Spinal cord (tissue), 10 donors: ENCODE measurements at regions not wholly inside any gene's neighbourhood (a gene's known extent, or its start where the extent isn't known, plus 50 kb on each side); places are given as distances from the start of the nearest gene placed in this dataset. TPM values are rescaled to one million over a fixed set of nuclear protein-coding genes. Genes with fewer than 3 reads are reported as not detected.

Experiments
- DNase-seq, 6 donors: peaks; one replicate each; pipeline versions ENCODE4 v3.0.0 to v3.0.0-alpha.2; 2013 to 2015; ENCODE audit warnings: low spot score in 6 of 6, low read depth in 4 of 6
- H3K27ac ChIP-seq: one replicate; pipeline ENCODE4 v1.5.1; 2013; ENCODE audit warnings: low read depth, low read length, control low read depth
- H3K27me3 ChIP-seq: one replicate; pipeline ENCODE4 v1.6.1; 2013; ENCODE audit warnings: low read length; ENCODE audit not compliant: control insufficient read depth, insufficient read depth
- H3K36me3 ChIP-seq: one replicate; pipeline ENCODE4 v1.6.1; 2013; ENCODE audit warnings: low read length; ENCODE audit not compliant: control insufficient read depth, insufficient read depth
- H3K4me1 ChIP-seq: one replicate; pipeline ENCODE4 v1.6.1; 2013; ENCODE audit warnings: low read length; ENCODE audit not compliant: control insufficient read depth, insufficient read depth
- H3K4me3 ChIP-seq: one replicate; pipeline ENCODE4 v1.5.1; 2013; ENCODE audit warnings: low read depth, low read length, control low read depth
- H3K9me3 ChIP-seq: one replicate; pipeline ENCODE4 v1.6.1; 2013; ENCODE audit warnings: low read length; ENCODE audit not compliant: control insufficient read depth, insufficient read depth
- WGBS: methylation state at CpG from one replicate; pipeline ENCODE4 v1.1.5; 2013; ENCODE audit warnings: missing lambda C conversion rate; ENCODE audit not compliant: insufficient coverage; 5-methylcytosine and 5-hydroxymethylcytosine counted together
- small RNA-seq: library from RNA; depleted of rRNA; stranded (forward); fragments of <200 nt; gene quantifications from one replicate; pipeline ENCODE3, GENCODE V24; 2014; ENCODE audit warnings: low replicate concordance
- donor health status: healthy.

- Histone ChIP-seq H3K36me3 (no peaks in the 10 kb centered on the region), H3K9me3 (no peaks in the 10 kb centered on the region), H3K4me1 (no peaks in the 10 kb centered on the region), H3K4me3 (no peak overlapping the region), H3K27me3 (no peaks in the 10 kb centered on the region), H3K27ac (no peak overlapping the region)
- 92% methylated on average over 2 of the region's 2 CpGs for WGBS
- DNase-seq, result no peak
Observed at GRCh38 chr3:154510780-154511179, 80.8 kb upstream of the GPR149 start.

GRCh38 chr3:154507727-154508126, 77.7 kb upstream of the GPR149 start:
- Histone ChIP-seq H3K4me3 (no peak overlapping the region), H3K27me3 (no peaks in the 10 kb centered on the region), H3K27ac (no peak overlapping the region), H3K9me3 (no peaks in the 10 kb centered on the region), H3K4me1 (no peaks in the 10 kb centered on the region), H3K36me3 (no peaks in the 10 kb centered on the region)
- DNase-seq, result no peak
- no CpG with 5 or more reads among the region's 2 CpGs for WGBS

GRCh38 chr3:154496978-154497377, 67.0 kb upstream of the GPR149 start:
- DNase-seq, result no peak
- Histone ChIP-seq H3K4me3 (no peak overlapping the region), H3K9me3 (no peaks in the 10 kb centered on the region), H3K36me3 (no peaks in the 10 kb centered on the region), H3K27me3 (no peaks in the 10 kb centered on the region), H3K4me1 (no peaks in the 10 kb centered on the region), H3K27ac (no peak overlapping the region)
- 33% methylated on average over 1 of the region's 2 CpGs for WGBS

- Histone ChIP-seq H3K9me3 (no peaks in the 10 kb centered on the region), H3K36me3 (no peaks in the 10 kb centered on the region), H3K27ac (no peak overlapping the region), H3K4me3 (no peak overlapping the region), H3K4me1 (no peaks in the 10 kb centered on the region), H3K27me3 (no peaks in the 10 kb centered on the region)
- no peak for DNase-seq
- WGBS, result 85% methylated on average over 2 of the region's 2 CpGs
Observed at GRCh38 chr3:154496540-154496939, 66.5 kb upstream of the GPR149 start.

- H3K27ac ChIP-seq, result no peak overlapping the region
- no peak overlapping the region for H3K4me3 ChIP-seq
- no peak for DNase-seq
- no peaks in the 10 kb centered on the region for H3K9me3 ChIP-seq
- no peaks in the 10 kb centered on the region for H3K27me3 ChIP-seq
- 65% methylated on average over 9 of the region's 9 CpGs for WGBS
- no peaks in the 10 kb centered on the region for H3K4me1 ChIP-seq
- H3K36me3 ChIP-seq, result no peaks in the 10 kb centered on the region
Observed at GRCh38 chr3:154486949-154487348, 57.0 kb upstream of the GPR149 start.

- no peak for DNase-seq
- 100% methylated on average over 2 of the region's 3 CpGs for WGBS
- no peaks in the 10 kb centered on the region for H3K4me1 ChIP-seq
- no peaks in the 10 kb centered on the region for H3K36me3 ChIP-seq
- H3K27ac ChIP-seq, result no peak overlapping the region
- no peaks in the 10 kb centered on the region for H3K27me3 ChIP-seq
- no peaks in the 10 kb centered on the region for H3K9me3 ChIP-seq
- no peak overlapping the region for H3K4me3 ChIP-seq
Observed at GRCh38 chr3:154482507-154482906, 52.5 kb upstream of the GPR149 start.

GRCh38 chr3:154480033-154480432, 50.0 kb upstream of the GPR149 start:
- WGBS, result no CpG with 5 or more reads among the region's 4 CpGs
- no peak for DNase-seq
- no peaks in the 10 kb centered on the region for H3K36me3 ChIP-seq
- H3K27me3 ChIP-seq, result no peaks in the 10 kb centered on the region
- H3K4me1 ChIP-seq, result no peaks in the 10 kb centered on the region
- no peak overlapping the region for H3K4me3 ChIP-seq
- H3K27ac ChIP-seq, result no peak overlapping the region
- no peaks in the 10 kb centered on the region for H3K9me3 ChIP-seq

Small RNAs in the stretch of these regions (small RNA-seq; reads per million reads assigned to genes)
- not detected for gene DYNLL1P5
